GM23338 (cell line): ENCODE measurements at regions not wholly inside any gene's neighbourhood (a gene's known extent, or its start where the extent isn't known, plus 50 kb on each side); places are given as distances from the start of the nearest gene placed in this dataset.
"Not testable (repeated sequence)": the region's sequence is repeated elsewhere in the genome, so short reads cannot be mapped to it uniquely, and the experiment has no call there.

Source experiments
- ATAC-seq: fragments of 200-7000 bp; cut with Tn5 transposase; 3 replicates; pipeline ENCODE4 v1.9.1; 2020
- DNase-seq: peaks from one replicate; pipeline ENCODE4 v3.0.0-alpha.2; 2015; ENCODE audit warnings: low spot score
- H2AFZ ChIP-seq: fragments of 200-600 bp; sonication (generic); 2 replicates; pipeline ENCODE4 v1.8.0; 2016; ENCODE audit warnings: antibody characterized with exemption, mild to moderate bottlenecking, moderate library complexity
- H3F3A ChIP-seq: fragments of 200-600 bp; sonication (generic); replicated peaks from 2 replicates; pipeline ENCODE4 v1.8.0; 2017; ENCODE audit warnings: antibody characterized with exemption, mixed run types, low read depth
- H3K27ac ChIP-seq: fragments of 200-600 bp; sonication (generic); 2 replicates; pipeline ENCODE4 v1.6.1; 2016; ENCODE audit warnings: low read depth
- H3K27me3 ChIP-seq: fragments of 200-600 bp; sonication (generic); 2 replicates; pipeline ENCODE4 v1.8.0; 2016; ENCODE audit warnings: mild to moderate bottlenecking, mixed run types, moderate library complexity; ENCODE audit not compliant: insufficient read depth
- H3K36me3 ChIP-seq: fragments of 200-600 bp; sonication (generic); 2 replicates; pipeline ENCODE4 v1.8.0; 2016; ENCODE audit warnings: mild to moderate bottlenecking; ENCODE audit not compliant: insufficient read depth
- H3K4me1 ChIP-seq: fragments of 200-600 bp; sonication (generic); 2 replicates; pipeline ENCODE4 v1.8.0; 2016; ENCODE audit warnings: mild to moderate bottlenecking, moderate library complexity; ENCODE audit not compliant: insufficient read depth
- H3K4me2 ChIP-seq: fragments of 200-600 bp; sonication (generic); 2 replicates; pipeline ENCODE4 v1.7.1; 2017; ENCODE audit warnings: mixed run types
- H3K4me3 ChIP-seq: fragments of 200-600 bp; sonication (generic); 2 replicates; pipeline ENCODE4 v1.6.1; 2016; ENCODE audit warnings: mixed run types
- H3K79me2 ChIP-seq: fragments of 200-600 bp; sonication (generic); replicated peaks from 2 replicates; pipeline ENCODE4 v1.8.0; 2017; ENCODE audit warnings: mild to moderate bottlenecking; ENCODE audit not compliant: insufficient read depth
- H3K9me2 ChIP-seq: fragments of 200-600 bp; sonication (generic); 2 replicates; pipeline ENCODE4 v1.8.0; 2017; ENCODE audit not compliant: insufficient read depth
- H4K20me1 ChIP-seq: fragments of 200-600 bp; sonication (generic); replicated peaks from 2 replicates; pipeline ENCODE4 v1.8.0; 2017; ENCODE audit warnings: mild to moderate bottlenecking; ENCODE audit not compliant: insufficient read depth
- H3K27ac Mint-ChIP-seq: 2 replicates; pipeline ENCODE4 v1.8.0; 2020; ENCODE audit warnings: inconsistent platforms, mild to moderate bottlenecking, moderate library complexity, mixed read lengths
- H3K27me3 Mint-ChIP-seq: 3 replicates; pipeline ENCODE4 v1.8.0; 2022; ENCODE audit warnings: low read depth, mild to moderate bottlenecking, moderate library complexity, mixed read lengths, inconsistent platforms; ENCODE audit not compliant: insufficient read depth, poor library complexity
- H3K36me3 Mint-ChIP-seq: 3 replicates; pipeline ENCODE4 v1.8.0; 2021; ENCODE audit warnings: low read depth, mild to moderate bottlenecking, inconsistent platforms, moderate library complexity, mixed read lengths
- H3K4me1 Mint-ChIP-seq: 3 replicates; pipeline ENCODE4 v1.8.0; 2020; ENCODE audit warnings: mild to moderate bottlenecking, inconsistent platforms, mixed read lengths
- H3K4me3 Mint-ChIP-seq: 3 replicates; pipeline ENCODE4 v1.8.0; 2021; ENCODE audit warnings: moderate library complexity, mild to moderate bottlenecking, inconsistent platforms, mixed read lengths
- H3K9me3 Mint-ChIP-seq: 3 replicates; pipeline ENCODE4 v1.8.0; 2020; ENCODE audit warnings: moderate library complexity, mild to moderate bottlenecking, inconsistent platforms, mixed read lengths
- REST ChIP-seq: IDR thresholded peaks from one replicate; pipeline ENCODE4 v1.6.1; 2018; ENCODE audit warnings: antibody characterized with exemption; ENCODE audit not compliant: unreplicated experiment

GRCh38 chr12:33093534-33093933 is 197.0 kb upstream of the PKP2 start (continued):
- TF ChIP-seq REST, result no peak

DNA sequence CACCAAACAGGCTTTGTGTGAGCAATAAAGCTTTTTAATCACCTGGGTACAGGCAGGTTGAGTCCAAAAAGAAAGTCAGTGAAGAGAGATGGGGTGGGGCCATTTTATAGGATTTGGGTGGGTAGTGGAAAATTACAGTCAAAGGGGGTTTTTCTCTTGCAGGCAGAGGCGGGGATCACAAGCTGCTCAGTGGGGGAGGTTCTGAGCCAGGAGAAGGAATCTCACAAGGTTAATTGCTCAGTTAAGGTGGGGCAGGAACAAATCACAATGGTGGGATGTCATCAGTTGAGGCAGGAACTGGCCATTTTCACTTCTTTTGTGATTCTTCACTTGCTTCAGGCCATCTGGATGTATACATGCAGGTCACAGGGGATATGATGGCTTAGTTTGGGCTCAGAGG is 191.3 kb upstream of the PKP2 start:
- not testable (repeated sequence) for H3K4me3 ChIP-seq, H3K27ac ChIP-seq, H3F3A ChIP-seq, H3K27me3 ChIP-seq, H3K27ac Mint-ChIP-seq, H3K27me3 Mint-ChIP-seq, H3K9me3 Mint-ChIP-seq, H3K4me1 Mint-ChIP-seq, H3K36me3 ChIP-seq, H3K4me3 Mint-ChIP-seq, H3K4me1 ChIP-seq, ATAC-seq, H3K36me3 Mint-ChIP-seq, H4K20me1 ChIP-seq, H3K4me2 ChIP-seq, DNase-seq, H2AFZ ChIP-seq, H3K9me2 ChIP-seq, H3K79me2 ChIP-seq

- H3K4me1 ChIP-seq, H2AFZ ChIP-seq, H3K27ac Mint-ChIP-seq, H4K20me1 ChIP-seq, H3K36me3 Mint-ChIP-seq, H3K4me3 ChIP-seq, H3K9me2 ChIP-seq, H3K4me2 ChIP-seq, H3K27ac ChIP-seq, H3K36me3 ChIP-seq, H3F3A ChIP-seq, H3K4me1 Mint-ChIP-seq, DNase-seq, ATAC-seq, H3K27me3 ChIP-seq, H3K27me3 Mint-ChIP-seq, H3K79me2 ChIP-seq, H3K4me3 Mint-ChIP-seq: not testable (repeated sequence)
- peaks cover 29% of the 10 kb centered on the region; the same call in 2 of the 3 replicates for H3K9me3 Mint-ChIP-seq
Measured at GRCh38 chr12:33076401-33076800, 179.8 kb upstream of the PKP2 start.

DNA sequence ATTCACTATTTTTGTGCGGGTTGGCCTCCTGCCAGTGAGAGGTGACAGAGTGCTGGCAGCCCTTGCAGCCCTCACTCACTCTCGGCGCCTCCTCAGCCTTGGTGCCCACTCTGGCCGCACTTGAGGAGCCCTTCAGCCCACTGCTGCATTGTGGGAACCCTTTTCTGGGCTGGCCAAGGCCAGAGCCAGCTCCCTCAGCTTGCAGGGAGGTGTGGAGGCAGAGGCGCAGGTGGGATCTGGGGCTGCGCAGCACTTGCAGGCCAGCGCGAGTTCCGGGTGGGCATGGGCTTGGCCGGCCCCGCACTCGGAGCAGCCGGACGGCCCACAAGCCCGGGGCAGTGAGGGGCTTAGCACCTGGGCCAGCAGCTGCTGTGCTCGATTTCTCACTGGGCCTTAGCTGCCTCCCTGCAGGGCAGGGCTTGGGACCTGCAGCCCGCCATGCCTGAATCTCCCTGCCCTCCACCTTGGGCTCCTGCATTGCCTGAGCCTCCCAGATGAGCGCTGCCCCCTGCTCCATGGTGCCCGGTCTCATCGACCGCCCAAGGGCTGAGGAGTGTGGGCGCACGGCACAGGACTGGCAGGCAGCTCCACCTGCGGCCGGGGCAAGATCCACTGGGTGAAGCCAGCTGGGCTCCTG is 178.7 kb upstream of the PKP2 start:
- not testable (repeated sequence) for H3K27ac Mint-ChIP-seq, H3K36me3 ChIP-seq, H3K4me3 Mint-ChIP-seq, H4K20me1 ChIP-seq, H3K27me3 ChIP-seq, H3K9me2 ChIP-seq, H3K4me3 ChIP-seq, H3F3A ChIP-seq, H3K36me3 Mint-ChIP-seq, ATAC-seq, H3K4me1 ChIP-seq, H3K4me1 Mint-ChIP-seq, H3K27ac ChIP-seq, H3K27me3 Mint-ChIP-seq, H2AFZ ChIP-seq, H3K79me2 ChIP-seq, DNase-seq, H3K4me2 ChIP-seq
- H3K9me3 Mint-ChIP-seq, result peaks cover 29% of the 10 kb centered on the region; the same call in 2 of the 3 replicates
